ENCODE measurements at regions not wholly inside any gene's neighbourhood (a gene's known extent, or its start where the extent isn't known, plus 50 kb on each side); places are given as distances from the start of the nearest gene placed in this dataset.

DNA sequence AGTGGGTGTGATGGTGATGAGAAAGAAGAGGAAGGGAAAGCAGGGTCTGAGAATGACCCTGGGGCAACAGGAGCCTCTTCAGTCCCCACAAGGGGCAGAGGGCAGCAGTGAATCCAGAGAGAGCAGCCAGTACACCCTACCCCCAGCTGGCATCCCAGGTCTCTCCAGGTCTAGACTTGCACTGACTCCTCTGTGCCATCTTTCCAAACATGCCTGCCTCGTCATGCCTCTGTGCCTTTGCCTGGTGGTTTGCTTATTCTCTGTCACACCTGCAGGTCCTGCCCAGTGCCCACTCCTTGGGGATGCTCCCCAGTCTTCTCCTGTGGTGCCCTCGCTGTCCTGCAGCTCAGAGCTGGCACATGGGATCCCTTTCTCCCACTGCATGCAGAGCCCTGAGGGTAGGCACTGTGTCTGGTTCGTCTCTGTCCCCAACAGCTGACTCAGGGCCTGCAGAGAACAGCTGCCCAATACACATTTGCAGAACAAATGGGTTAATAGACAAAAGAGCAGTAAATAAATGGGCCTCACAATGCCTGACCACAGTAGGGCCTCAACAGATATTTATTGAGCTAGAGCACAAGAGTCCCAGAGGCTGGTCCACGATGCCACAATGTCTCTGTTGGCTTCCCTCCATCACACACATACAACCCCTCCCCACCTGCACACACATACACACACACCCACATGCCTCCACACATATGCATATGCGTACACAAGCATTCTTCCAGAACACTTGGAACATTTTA is 89.8 kb downstream of the HS1BP3 start:
- DNase-seq = no peak

DNA sequence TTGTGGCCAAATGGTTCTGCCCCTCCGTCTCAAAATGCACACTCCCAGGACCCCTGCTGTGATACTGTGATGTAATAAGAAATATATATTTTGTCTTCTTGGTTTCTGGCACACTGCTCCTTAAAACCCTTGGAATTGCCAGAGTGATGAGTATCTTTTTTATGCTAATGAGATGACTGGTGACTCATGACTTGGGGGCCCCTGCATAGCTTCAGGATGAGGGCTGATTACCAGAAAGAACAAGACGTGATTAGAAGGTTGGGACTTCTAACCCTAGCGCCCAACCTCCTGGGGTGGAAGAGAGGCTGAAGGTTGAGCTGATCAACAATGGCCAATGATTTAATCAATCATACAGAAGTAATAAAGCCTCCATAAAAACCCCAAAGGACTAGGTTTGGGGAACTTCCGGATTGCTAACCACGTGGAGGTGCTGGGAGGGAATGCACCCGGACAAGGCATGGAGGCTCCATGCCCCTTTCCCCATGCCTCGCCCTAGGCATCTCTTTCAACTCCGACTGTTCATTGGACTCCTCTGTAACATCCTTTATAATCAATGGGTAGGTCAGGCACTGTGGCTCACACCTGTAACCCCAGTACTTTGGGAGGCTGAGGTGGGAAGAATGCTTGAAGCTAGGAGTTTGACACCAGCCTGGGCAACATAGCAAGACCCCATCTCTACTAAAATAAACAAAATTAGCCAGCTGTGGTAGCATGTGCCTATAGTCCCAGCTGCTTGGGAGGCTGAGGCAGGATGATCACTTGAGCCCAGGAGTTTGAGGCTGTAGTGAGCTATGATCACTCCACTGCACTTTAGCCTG is 89.1 kb downstream of the HS1BP3 start:
- DNase-seq = no peak

- DNase-seq = no peak
Observed at GRCh38 chr2:20562540-20563225, 88.2 kb downstream of the HS1BP3 start.

- DNase-seq = no peak
Observed at GRCh38 chr2:20563251-20563650, 87.6 kb downstream of the HS1BP3 start.

- DNase-seq = no peak
Observed at GRCh38 chr2:20563833-20564232, 87.1 kb downstream of the HS1BP3 start.

DNA sequence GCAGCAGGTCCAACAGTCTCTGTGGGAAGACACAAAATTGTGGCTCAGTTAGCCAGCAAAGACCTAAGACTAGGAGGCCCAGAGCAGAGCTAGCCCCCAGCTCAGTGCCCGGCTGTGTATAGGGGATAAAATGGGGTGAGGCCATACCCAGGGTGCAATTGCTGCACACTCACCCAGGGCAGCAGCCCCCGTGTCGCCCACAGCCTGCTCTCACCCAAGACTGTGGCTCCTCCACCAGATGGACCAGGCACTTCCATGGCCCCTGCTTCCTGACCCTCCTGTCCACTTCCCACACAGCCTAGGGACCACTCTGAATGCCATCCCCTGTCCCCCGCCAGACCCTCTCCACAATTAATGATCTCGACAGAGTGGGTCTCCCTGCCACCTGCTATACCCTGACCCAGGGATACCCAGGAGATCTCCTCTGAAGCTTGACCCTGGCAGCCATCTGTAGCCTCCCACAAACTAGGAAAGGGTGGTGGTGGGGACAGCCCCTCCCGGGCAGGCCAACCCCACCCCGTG is 85.7 kb downstream of the HS1BP3 start:
- DNase-seq = no peak

DNA sequence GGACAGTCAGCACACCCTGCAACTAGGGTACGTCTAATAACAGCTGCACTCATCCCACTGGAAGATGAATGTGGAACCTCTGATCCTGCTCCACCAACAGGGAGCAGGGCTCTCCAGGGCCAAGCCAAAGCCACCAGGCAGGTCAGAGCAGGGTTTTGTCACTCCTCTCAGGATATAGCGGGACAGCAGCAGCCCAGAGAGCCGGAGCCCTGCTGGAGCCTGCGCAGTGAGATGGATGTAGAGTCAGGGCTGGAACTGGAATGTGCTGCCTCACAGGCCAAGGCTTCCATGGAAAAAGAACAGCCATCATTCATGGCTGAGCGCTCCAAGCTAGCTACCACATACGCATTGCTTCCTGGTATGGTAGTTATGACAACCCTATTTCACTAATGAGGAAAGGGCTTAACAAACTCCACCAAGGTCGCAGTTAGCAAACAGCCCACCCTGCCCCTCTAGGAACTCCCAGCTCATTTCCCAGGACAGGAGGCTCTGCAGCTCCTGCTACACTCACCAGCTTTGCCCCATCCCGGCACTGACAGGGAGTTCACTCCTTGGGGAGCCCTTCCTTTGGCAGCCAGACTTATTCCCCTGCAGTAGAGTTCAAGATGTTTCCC is 85.2 kb downstream of the HS1BP3 start:
- peak; percentile 70 for DNase-seq

- no peak for DNase-seq
Observed at GRCh38 chr2:20566331-20566730, 84.6 kb downstream of the HS1BP3 start.

DNA sequence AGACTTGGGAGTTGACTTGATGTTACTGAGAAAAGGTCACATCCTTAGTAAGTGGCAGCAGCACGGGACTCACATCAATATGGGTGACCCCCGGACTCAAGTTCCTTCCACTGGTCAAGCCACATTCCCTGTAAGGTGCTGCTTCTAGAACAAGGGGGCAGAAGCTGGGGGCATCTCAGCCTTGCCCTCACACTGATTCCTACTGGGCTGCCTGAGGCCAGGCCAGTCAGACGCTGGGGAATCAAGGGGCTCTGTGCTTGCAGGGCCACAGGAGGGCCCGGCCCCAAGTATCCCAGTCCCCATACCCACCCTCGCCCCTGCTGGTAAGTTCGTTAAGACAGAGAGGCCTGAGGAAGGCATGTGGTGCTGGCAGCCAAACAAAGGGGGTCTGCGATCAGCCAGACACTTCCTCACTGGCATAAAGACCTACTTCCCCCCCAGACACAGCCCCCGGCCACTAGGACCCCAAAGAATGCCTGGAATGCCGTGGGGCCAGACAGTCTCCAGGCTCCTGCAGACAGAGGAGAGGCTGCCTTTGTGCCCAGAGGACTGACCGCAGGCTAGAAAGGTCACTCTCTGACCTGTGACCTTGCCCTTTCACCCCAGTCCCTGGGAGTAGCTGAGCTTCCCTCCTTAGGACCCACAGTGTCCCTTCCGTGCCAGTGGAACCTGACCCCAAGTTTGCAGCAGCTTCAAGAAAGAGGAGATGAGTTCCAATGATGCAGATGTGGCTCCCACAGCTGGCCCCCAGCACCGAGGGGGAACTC is 83.6 kb downstream of the HS1BP3 start:
- no peak for DNase-seq
